Testis (tissue), 2 donors: ENCODE measurements at regions not wholly inside any gene's neighbourhood (a gene's known extent, or its start where the extent isn't known, plus 50 kb on each side); places are given as distances from the start of the nearest gene placed in this dataset.
A peak's percentile ranks its signal among the peaks of the same experiment; 100 is the strongest.

Experiments used
- DNase-seq: peaks from one replicate; pipeline ENCODE4 v3.0.0-alpha.2; 2019
- H3K27ac ChIP-seq, 2 donors: fragments of 200-600 bp; sonication (generic); one replicate each; pipeline ENCODE4 v1.5.1; 2019
- H3K27me3 ChIP-seq: fragments of 200-600 bp; sonication (generic); one replicate; pipeline ENCODE4 v1.5.1; 2019
- H3K36me3 ChIP-seq: fragments of 200-600 bp; sonication (generic); one replicate; pipeline ENCODE4 v1.5.1; 2017; ENCODE audit warnings: low read depth; ENCODE audit errors: missing control alignments
- H3K4me1 ChIP-seq: fragments of 200-600 bp; sonication (generic); one replicate; pipeline ENCODE4 v1.5.1; 2019
- H3K4me3 ChIP-seq, 2 donors: fragments of 200-600 bp; sonication (generic); one replicate each; pipeline ENCODE4 v1.5.1; 2017 to 2019
- H3K9me3 ChIP-seq: fragments of 200-600 bp; sonication (generic); one replicate; pipeline ENCODE4 v1.5.1; 2017
- POLR2A ChIP-seq: fragments of 450-650 bp; IDR thresholded peaks from one replicate; pipeline ENCODE4 v1.6.1; 2017; ENCODE audit warnings: antibody characterized with exemption, mild to moderate bottlenecking, moderate library complexity
- WGBS, 2 donors: methylation state at CpG; one replicate each; pipeline ENCODE4 v1.1.5; 2018; 5-methylcytosine and 5-hydroxymethylcytosine counted together
- intact Hi-C: fragments of 100-400 bp; cut with DNase I; formaldehyde crosslinking; loops from one replicate; pipeline ENCODE4 v1.15.1; 2023; ENCODE audit warnings: low total_unique reads
- TF ChIP-seq, protein P1 (sequence below), 3 experiments: fragments of 450-650 bp in 2 of 3; fragments of 200-600 bp in 1 of 3; sonication (generic) in 1 of 3; IDR thresholded peaks; one replicate each; pipeline ENCODE4 v1.5.1; 2016 to 2019; ENCODE audit warnings: antibody characterized with exemption in 3 of 3, mild to moderate bottlenecking in 2 of 3, moderate library complexity in 1 of 3

DNA sequence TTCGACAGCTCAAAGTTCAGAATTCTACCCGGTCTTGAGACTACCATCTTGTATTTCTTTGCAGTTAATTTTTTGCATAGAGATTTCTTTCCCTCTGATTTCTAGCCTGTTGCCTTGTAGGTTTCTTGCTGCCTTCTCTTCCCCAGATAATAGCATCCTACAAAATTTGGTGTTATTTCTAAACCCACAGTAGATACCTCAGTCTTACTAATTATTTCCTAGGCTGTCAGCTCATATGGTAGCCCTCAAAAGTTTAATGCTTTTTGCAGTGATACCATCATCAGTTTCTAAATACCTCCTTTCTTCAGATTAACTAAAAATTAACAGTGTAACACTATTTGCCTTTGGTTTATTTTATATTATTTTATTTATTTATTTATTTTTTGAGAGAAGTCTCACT is 61.9 kb upstream of the TMPO start:
- Histone ChIP-seq H3K36me3 (no peaks in the 10 kb centered on the region), H3K27ac (no peak overlapping the region), H3K4me3 (no peak overlapping the region), H3K9me3 (no peaks in the 10 kb centered on the region), H3K27me3 (no peaks in the 10 kb centered on the region), H3K4me1 (peaks cover 4% of the 10 kb centered on the region)
- TF ChIP-seq POLR2A = no peak
- TF ChIP-seq, protein P1, sequence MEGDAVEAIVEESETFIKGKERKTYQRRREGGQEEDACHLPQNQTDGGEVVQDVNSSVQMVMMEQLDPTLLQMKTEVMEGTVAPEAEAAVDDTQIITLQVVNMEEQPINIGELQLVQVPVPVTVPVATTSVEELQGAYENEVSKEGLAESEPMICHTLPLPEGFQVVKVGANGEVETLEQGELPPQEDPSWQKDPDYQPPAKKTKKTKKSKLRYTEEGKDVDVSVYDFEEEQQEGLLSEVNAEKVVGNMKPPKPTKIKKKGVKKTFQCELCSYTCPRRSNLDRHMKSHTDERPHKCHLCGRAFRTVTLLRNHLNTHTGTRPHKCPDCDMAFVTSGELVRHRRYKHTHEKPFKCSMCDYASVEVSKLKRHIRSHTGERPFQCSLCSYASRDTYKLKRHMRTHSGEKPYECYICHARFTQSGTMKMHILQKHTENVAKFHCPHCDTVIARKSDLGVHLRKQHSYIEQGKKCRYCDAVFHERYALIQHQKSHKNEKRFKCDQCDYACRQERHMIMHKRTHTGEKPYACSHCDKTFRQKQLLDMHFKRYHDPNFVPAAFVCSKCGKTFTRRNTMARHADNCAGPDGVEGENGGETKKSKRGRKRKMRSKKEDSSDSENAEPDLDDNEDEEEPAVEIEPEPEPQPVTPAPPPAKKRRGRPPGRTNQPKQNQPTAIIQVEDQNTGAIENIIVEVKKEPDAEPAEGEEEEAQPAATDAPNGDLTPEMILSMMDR (IDR thresholded peaks at IDR 0.05) = no peak
- DNase-seq = no peak
- intact Hi-C loops = no loop called here
- WGBS, 2 donors = 89 to 93% methylated on average over 2 of the region's 2 CpGs

DNA sequence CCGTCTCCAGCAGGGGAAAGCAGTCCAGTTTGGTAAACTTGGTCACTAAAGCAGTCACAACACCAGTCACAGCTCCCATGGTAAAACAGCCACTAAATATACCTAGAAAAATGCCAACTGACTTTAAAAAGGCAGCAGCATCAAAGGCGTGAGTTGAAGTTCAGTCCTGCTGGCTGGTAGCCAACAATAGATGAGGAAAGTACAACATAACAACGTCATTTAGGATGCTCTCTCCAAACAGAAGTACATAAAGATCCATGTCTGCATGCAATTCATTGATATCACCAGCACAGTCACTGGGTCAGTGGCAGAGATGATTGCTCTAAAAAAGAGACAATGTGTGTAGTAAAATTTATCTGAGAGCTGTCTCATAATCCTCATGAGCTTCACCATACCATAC is 59.3 kb upstream of the TMPO start:
- WGBS, 2 donors = 48 to 70% methylated on average over 3 of the region's 3 CpGs
- DNase-seq = no peak
- Histone ChIP-seq H3K4me1 (peaks cover 4% of the 10 kb centered on the region), H3K4me3 (no peak overlapping the region), H3K27me3 (no peaks in the 10 kb centered on the region), H3K36me3 (no peaks in the 10 kb centered on the region), H3K9me3 (no peaks in the 10 kb centered on the region), H3K27ac (no peak overlapping the region)
- no peak for TF ChIP-seq POLR2A
- TF ChIP-seq, protein P1 (IDR thresholded peaks at IDR 0.05) = no peak
- intact Hi-C loops = no loop called here

DNA sequence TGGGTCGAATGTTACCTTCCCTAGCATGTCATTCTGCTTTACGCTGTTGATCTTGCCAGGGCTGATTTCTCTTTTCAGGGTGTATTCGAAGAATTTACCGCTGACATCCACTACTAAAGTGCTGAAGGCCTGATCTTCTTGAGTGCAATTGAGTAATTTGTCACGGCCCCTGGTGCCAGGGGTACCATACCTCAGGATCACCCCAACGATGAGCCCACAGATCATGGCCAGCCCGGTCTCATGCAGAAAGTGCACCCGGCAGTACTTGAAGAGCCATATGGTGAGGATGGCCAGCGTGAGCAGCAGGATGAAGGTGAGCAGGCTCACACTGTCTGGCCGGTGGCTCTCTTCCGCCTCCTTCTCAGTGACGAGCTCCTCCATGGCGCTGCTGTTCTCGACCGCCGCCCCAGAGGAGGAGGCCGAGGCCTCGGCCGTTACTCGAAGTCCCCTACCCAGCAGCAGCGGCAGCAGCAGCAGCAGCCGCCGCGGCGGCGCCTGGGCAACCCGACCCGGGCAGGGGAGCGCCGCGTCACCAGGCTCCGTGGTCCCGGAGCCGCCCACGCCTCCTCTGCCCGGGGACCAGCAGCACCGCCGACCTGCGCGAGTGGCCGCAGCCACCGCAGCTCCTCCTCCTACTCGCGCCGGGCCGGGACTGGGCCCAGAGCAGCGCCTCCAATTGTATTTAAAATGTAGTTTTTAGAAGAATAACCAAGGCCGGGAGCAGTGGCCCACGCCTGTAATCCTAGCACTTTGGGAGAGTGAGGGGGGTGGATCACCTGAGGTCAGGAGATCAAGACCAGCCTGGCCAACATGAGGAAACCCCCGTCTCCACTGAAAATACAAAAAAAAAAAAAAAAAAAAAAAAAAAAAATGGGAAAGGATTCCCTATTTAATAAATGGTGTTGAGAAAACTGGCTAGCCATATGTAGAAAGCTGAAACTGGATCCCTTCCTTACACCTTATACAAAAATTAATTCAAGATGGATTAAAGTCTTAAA is 58.5 kb upstream of the TMPO start:
- intact Hi-C loops = no loop called here
- TF ChIP-seq POLR2A = no peak
- TF ChIP-seq, protein P1 (IDR thresholded peaks at IDR 0.05) = no peak
- Histone ChIP-seq H3K36me3 (no peaks in the 10 kb centered on the region), H3K9me3 (no peaks in the 10 kb centered on the region), H3K27me3 (no peaks in the 10 kb centered on the region), H3K27ac (peak overlapping the region; percentile 50 to 77), H3K4me3 (peak overlapping the region; percentile 55 to 60), H3K4me1 (peaks cover 4% of the 10 kb centered on the region)
- 23 to 30% methylated on average over 14 to 44 of the region's 50 CpGs for whole genome bisulfite sequencing, 2 donors
- DNase-seq = peak; percentile 66

DNA sequence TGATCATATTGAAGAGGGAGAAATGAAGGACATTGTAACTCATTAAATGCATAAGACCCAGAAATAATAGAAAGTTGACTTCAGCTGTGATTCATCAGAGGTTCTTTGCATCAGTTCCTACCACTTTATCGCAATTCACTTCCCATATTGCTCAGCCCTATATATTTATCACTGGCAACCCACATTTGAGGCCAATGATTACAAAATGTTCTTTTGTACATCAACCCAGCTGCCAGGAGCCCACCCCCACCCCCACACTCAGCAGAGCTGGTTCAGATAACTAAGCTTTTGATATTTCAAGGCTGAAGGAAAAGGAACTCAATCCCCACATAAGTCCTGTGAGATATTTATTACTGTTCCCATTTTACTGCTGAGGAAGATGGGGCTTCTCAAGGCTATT is 51.2 kb upstream of the TMPO start:
- H3K27ac ChIP-seq = peak overlapping the region in 1 of 2 donors; percentile 72

More for the DNA sequence above, 51.2 kb upstream of the TMPO start:
- WGBS, 2 donors = 39% methylated on average over 1 of the region's 1 CpG
- DNase-seq = no peak
- Histone ChIP-seq H3K4me3 (no peak overlapping the region), H3K36me3 (no peaks in the 10 kb centered on the region), H3K9me3 (no peaks in the 10 kb centered on the region), H3K27me3 (no peaks in the 10 kb centered on the region), H3K4me1 (peaks cover 24% of the 10 kb centered on the region)
- intact Hi-C loops = no loop called here
- TF ChIP-seq, protein P1 (IDR thresholded peaks at IDR 0.05) = no peak
- TF ChIP-seq POLR2A = no peak
